WTC11 (cell line): ENCODE measurements at regions not wholly inside any gene's neighbourhood (a gene's known extent, or its start where the extent isn't known, plus 50 kb on each side); places are given as distances from the start of the nearest gene placed in this dataset.

Experiments used
- ATF1 ChIP-seq: sonication (generic); formaldehyde crosslinking; IDR thresholded peaks from 2 replicates; pipeline ENCODE4 v1.8.1; 2023; ENCODE audit warnings: mild to moderate bottlenecking, moderate library complexity, missing genetic modification reagents
- CTCF ChIP-seq: fragments of 200-600 bp; IDR thresholded peaks from 2 replicates; pipeline ENCODE4 v1.8.0; 2022; ENCODE audit warnings: antibody characterized with exemption
- FOXK1 ChIP-seq: sonication (generic); formaldehyde crosslinking; IDR thresholded peaks from 2 replicates; pipeline ENCODE4 v1.8.0; 2022; ENCODE audit warnings: mild to moderate bottlenecking, moderate library complexity, missing genetic modification reagents
- FOXP1 ChIP-seq: sonication (generic); formaldehyde crosslinking; IDR thresholded peaks from 2 replicates; pipeline ENCODE4 v1.8.0; 2022; ENCODE audit warnings: missing genetic modification reagents, mild to moderate bottlenecking, moderate library complexity, borderline replicate concordance
- JUN ChIP-seq: sonication (generic); formaldehyde crosslinking; IDR thresholded peaks from 2 replicates; pipeline ENCODE4 v1.8.0; 2023; ENCODE audit warnings: mild to moderate bottlenecking, missing genetic modification reagents
- KAT7 ChIP-seq: sonication (generic); formaldehyde crosslinking; IDR thresholded peaks from 2 replicates; pipeline ENCODE4 v1.8.1; 2023; ENCODE audit warnings: missing genetic modification reagents, mild to moderate bottlenecking, borderline replicate concordance
- PREB ChIP-seq: sonication (generic); formaldehyde crosslinking; IDR thresholded peaks from 2 replicates; pipeline ENCODE4 v1.8.1; 2022; ENCODE audit warnings: mild to moderate bottlenecking, missing genetic modification reagents, moderate library complexity, borderline replicate concordance
- SMAD4 ChIP-seq: sonication (generic); formaldehyde crosslinking; IDR thresholded peaks from 2 replicates; pipeline ENCODE4 v1.8.0; 2022; ENCODE audit warnings: mild to moderate bottlenecking, missing genetic modification reagents
- USF2 ChIP-seq: sonication (generic); formaldehyde crosslinking; IDR thresholded peaks from 2 replicates; pipeline ENCODE4 v1.8.1; 2023; ENCODE audit warnings: mild to moderate bottlenecking, missing genetic modification reagents, moderate library complexity
- ZBTB43 ChIP-seq: sonication (generic); formaldehyde crosslinking; IDR thresholded peaks from 2 replicates; pipeline ENCODE4 v1.8.1; 2023; ENCODE audit warnings: mild to moderate bottlenecking, missing genetic modification reagents
- ZNF232 ChIP-seq: sonication (generic); formaldehyde crosslinking; IDR thresholded peaks from 2 replicates; pipeline ENCODE4 v1.8.0; 2022; ENCODE audit warnings: mild to moderate bottlenecking, missing genetic modification reagents
- ZNF423 ChIP-seq: fragments of 250-450 bp; sonication (Bioruptor Pico); IDR thresholded peaks from 2 replicates; pipeline ENCODE4 v2.1.2; 2022; ENCODE audit warnings: mild to moderate bottlenecking, moderate library complexity

- no peak for TF ChIP-seq KAT7 (CRISPR knock-in tag)
- no peak for TF ChIP-seq FOXP1 (CRISPR knock-in tag)
- TF ChIP-seq CTCF: no peak
- TF ChIP-seq ZNF423: no peak
- TF ChIP-seq ZBTB43 (CRISPR knock-in tag): no peak
- TF ChIP-seq USF2: no peak
- no peak for TF ChIP-seq SMAD4 (CRISPR knock-in tag)
- no peak for TF ChIP-seq PREB
- no peak for TF ChIP-seq FOXK1 (CRISPR knock-in tag)
- no peak for TF ChIP-seq ATF1
- TF ChIP-seq ZNF232 (CRISPR knock-in tag): no peak
- no peak for TF ChIP-seq JUN (CRISPR knock-in tag)
Measured at GRCh38 chr5:109573766-109574165, 116.0 kb upstream of the MAN2A1 start.
